BE2C (cell line): ENCODE measurements at regions not wholly inside any gene's neighbourhood (a gene's known extent, or its start where the extent isn't known, plus 50 kb on each side); places are given as distances from the start of the nearest gene placed in this dataset.

Experiments used
- DNase-seq: peaks from one replicate; pipeline ENCODE4 v3.0.0-alpha.2; 2020
- H3K27me3 ChIP-seq: fragments of 250-450 bp; sonication (Bioruptor Pico); 2 replicates; pipeline ENCODE4 v1.5.1; 2020; ENCODE audit warnings: mild to moderate bottlenecking
- H3K36me3 ChIP-seq: fragments of 250-450 bp; sonication (Bioruptor Pico); 2 replicates; pipeline ENCODE4 v1.5.1; 2020; ENCODE audit warnings: mild to moderate bottlenecking
- H3K4me1 ChIP-seq: fragments of 250-450 bp; sonication (Bioruptor Pico); 2 replicates; pipeline ENCODE4 v1.5.1; 2020
- H3K4me3 ChIP-seq: 2 replicates; pipeline ENCODE4 v1.5.1; 2011; ENCODE audit warnings: low read depth, low read length
- H3K9me3 ChIP-seq: fragments of 250-450 bp; sonication (Bioruptor Pico); 2 replicates; pipeline ENCODE4 v1.5.1; 2020
- CTCF ChIP-seq: IDR thresholded peaks from 2 replicates; pipeline ENCODE4 v1.5.1; 2012; ENCODE audit warnings: mild to moderate bottlenecking, low read depth, low read length

- TF ChIP-seq CTCF: no peak
- Histone ChIP-seq H3K4me3 (no peak overlapping the region), H3K27me3 (no peaks in the 10 kb centered on the region), H3K36me3 (no peaks in the 10 kb centered on the region), H3K4me1 (no peaks in the 10 kb centered on the region), H3K9me3 (no peaks in the 10 kb centered on the region; the same call in 1 of the 2 replicates)
- DNase-seq: no peak
These were observed 322.8 kb downstream of the PLA2G4A start for GRCh38 chr1:187151555-187151954.

DNA sequence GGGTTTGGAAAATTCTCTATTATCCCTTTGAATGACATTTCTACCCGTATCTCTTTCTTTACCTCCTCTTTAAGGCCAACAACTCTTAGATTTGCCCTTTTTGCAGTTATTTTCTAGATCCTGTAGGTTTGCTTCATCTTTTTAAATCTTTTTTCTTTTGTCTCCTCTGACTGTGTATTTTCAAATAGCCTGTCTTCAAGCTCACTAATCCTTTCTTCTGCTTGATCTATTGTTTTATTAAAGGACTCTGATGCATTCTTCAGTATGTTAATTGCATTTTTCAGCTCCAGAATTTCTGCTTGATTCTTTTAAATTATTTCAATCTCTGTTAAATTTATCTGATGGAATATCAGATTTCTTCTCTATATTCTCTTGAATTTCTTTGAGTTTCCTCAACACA, 324.3 kb downstream of the PLA2G4A start:
- Histone ChIP-seq H3K9me3 (no peaks in the 10 kb centered on the region; the same call in none of the 2 replicates), H3K4me3 (no peak overlapping the region), H3K36me3 (no peaks in the 10 kb centered on the region), H3K4me1 (peaks cover 2% of the 10 kb centered on the region), H3K27me3 (no peaks in the 10 kb centered on the region)
- no peak for TF ChIP-seq CTCF
- DNase-seq: no peak

DNA sequence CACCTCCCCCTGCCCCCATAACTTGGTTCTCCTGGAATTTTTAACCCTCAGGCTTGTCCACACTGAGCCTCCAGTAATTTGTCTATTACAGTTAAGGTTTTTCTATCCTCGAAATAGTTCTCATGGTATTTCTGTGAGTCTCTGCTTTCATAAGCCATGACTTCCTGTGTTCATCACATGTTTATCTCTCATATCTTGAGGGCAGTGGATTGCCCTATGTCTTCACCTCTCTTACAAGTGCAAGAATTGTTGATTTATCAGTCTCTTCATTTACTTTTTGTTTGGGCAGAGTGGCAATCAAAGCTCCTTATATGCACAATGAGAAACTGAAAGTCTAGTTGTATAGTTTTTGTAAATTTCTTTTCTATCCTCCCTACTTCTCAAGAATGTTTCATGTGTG, 328.4 kb downstream of the PLA2G4A start:
- no peak overlapping the region for H3K4me3 ChIP-seq
- no peak for DNase-seq
- H3K9me3 ChIP-seq: no peaks in the 10 kb centered on the region; the same call in none of the 2 replicates
- H3K36me3 ChIP-seq: no peaks in the 10 kb centered on the region
- peaks cover 2% of the 10 kb centered on the region for H3K4me1 ChIP-seq
- TF ChIP-seq CTCF: no peak
- H3K27me3 ChIP-seq: no peaks in the 10 kb centered on the region

- no peak for DNase-seq
- no peaks in the 10 kb centered on the region for H3K27me3 ChIP-seq
- peaks cover 2% of the 10 kb centered on the region for H3K4me1 ChIP-seq
- H3K36me3 ChIP-seq: no peaks in the 10 kb centered on the region
- no peak for TF ChIP-seq CTCF
- no peaks in the 10 kb centered on the region; the same call in none of the 2 replicates for H3K9me3 ChIP-seq
- no peak overlapping the region for H3K4me3 ChIP-seq
These were observed 328.8 kb downstream of the PLA2G4A start for GRCh38 chr1:187157552-187157951.

GRCh38 chr1:187167555-187167954, 338.8 kb downstream of the PLA2G4A start:
- no peak for TF ChIP-seq CTCF
- H3K4me3 ChIP-seq: no peak overlapping the region
- H3K9me3 ChIP-seq: no peaks in the 10 kb centered on the region; the same call in 1 of the 2 replicates
- no peaks in the 10 kb centered on the region for H3K36me3 ChIP-seq
- H3K27me3 ChIP-seq: no peaks in the 10 kb centered on the region
- peaks cover 24% of the 10 kb centered on the region; the same call in 1 of the 2 replicates for H3K4me1 ChIP-seq
- no peak for DNase-seq

DNA sequence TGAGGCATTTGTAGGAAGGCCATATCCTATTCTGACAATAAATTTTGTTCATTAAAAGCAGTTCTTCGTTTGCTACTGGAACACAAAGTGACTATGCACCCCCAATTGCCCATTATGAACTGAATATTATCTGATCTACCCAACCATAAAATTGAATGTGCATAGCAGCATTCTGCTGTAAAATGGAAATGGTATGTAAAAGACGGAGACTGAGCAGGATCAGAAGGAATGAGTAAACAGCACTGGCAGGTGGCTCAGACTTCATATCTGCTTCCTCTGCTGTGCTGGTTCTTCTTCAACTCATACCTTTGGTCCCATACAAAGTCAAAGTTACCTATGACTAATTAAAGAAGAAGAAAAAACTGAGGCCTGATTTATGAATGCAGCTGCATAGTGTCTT, 339.5 kb downstream of the PLA2G4A start:
- H3K9me3 ChIP-seq: no peaks in the 10 kb centered on the region; the same call in 1 of the 2 replicates
- no peak overlapping the region for H3K4me3 ChIP-seq
- H3K4me1 ChIP-seq: peaks cover 24% of the 10 kb centered on the region; the same call in 1 of the 2 replicates
- TF ChIP-seq CTCF: no peak
- H3K27me3 ChIP-seq: no peaks in the 10 kb centered on the region
- no peaks in the 10 kb centered on the region for H3K36me3 ChIP-seq
- DNase-seq: no peak
